Coronary artery (tissue), 2 donors: ENCODE measurements at regions not wholly inside any gene's neighbourhood (a gene's known extent, or its start where the extent isn't known, plus 50 kb on each side); places are given as distances from the start of the nearest gene placed in this dataset.
"Not testable (repeated sequence)": the region's sequence is repeated elsewhere in the genome, so short reads cannot be mapped to it uniquely, and the experiment has no call there.

Source experiments
- DNase-seq: peaks from one replicate; pipeline ENCODE4 v3.0.0-alpha.2; 2017; ENCODE audit warnings: low spot score
- H3K27ac ChIP-seq, 2 donors: fragments of 200-600 bp; sonication (generic); one replicate each; pipeline ENCODE4 v1.5.1; 2016 to 2019
- H3K4me3 ChIP-seq: fragments of 200-600 bp; sonication (generic); 2 replicates; pipeline ENCODE4 v1.5.1; 2016; ENCODE audit warnings: mild to moderate bottlenecking, moderate library complexity
- TF ChIP-seq, protein P1 (sequence below): fragments of 200-600 bp; sonication (generic); IDR thresholded peaks from one replicate; pipeline ENCODE4 v1.5.1; 2019; ENCODE audit warnings: antibody characterized with exemption

DNA sequence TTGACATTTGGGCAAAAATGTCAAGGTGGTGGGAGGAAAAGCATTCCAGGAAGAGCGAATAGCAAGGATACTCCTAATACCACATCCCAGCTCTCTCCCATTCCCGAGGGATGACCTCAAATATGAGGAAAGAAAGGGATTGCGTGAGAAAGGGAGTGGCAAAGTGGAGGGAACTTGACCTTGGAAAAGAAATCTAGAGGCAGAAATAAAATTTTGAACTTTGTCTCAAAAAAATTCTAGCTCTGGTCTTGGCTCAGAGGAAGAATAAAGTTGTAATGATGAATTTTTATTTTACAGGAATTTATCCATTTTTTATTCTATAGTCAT is 127.8 kb downstream of the TBX19 start:
- Histone ChIP-seq H3K27ac (no peak overlapping the region), H3K4me3 (no peak overlapping the region)
- TF ChIP-seq, protein P1, sequence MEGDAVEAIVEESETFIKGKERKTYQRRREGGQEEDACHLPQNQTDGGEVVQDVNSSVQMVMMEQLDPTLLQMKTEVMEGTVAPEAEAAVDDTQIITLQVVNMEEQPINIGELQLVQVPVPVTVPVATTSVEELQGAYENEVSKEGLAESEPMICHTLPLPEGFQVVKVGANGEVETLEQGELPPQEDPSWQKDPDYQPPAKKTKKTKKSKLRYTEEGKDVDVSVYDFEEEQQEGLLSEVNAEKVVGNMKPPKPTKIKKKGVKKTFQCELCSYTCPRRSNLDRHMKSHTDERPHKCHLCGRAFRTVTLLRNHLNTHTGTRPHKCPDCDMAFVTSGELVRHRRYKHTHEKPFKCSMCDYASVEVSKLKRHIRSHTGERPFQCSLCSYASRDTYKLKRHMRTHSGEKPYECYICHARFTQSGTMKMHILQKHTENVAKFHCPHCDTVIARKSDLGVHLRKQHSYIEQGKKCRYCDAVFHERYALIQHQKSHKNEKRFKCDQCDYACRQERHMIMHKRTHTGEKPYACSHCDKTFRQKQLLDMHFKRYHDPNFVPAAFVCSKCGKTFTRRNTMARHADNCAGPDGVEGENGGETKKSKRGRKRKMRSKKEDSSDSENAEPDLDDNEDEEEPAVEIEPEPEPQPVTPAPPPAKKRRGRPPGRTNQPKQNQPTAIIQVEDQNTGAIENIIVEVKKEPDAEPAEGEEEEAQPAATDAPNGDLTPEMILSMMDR: no peak
- DNase-seq: no peak

DNA sequence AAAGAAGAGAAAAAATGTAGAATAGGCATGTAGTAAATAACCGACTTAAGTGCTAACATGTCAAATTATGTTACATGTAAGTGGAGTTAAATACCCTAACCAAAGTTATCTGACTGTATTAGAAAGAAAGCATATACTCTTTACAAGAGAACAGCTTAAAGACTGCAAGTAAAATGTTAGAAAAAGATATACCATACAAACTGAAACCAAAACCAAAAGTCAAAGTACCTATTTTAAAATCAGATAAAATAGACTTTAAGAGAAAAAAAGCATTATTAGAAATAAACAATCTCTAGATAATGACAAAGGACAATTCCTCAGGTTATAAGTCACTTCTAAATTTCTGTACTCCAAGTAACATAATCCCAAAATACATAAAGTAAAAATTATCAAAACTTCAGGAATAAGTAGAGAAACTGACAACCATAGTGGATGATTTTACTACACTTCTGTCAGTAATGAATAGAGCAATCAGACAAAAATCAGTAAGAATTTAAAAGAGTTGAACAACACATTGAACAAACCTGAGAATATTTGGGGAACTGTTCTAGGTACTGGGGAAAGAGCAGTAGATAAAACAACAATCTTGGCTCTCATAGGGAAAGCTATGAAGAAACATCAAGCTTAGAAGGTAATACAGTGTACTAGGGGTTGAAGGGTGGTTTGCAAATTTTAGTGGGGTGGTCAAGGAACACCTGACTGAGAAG is 127.3 kb downstream of the TBX19 start:
- no peak overlapping the region for H3K27ac ChIP-seq
- TF ChIP-seq, protein P1: no peak
- no peak overlapping the region for H3K4me3 ChIP-seq
- no peak for DNase-seq

DNA sequence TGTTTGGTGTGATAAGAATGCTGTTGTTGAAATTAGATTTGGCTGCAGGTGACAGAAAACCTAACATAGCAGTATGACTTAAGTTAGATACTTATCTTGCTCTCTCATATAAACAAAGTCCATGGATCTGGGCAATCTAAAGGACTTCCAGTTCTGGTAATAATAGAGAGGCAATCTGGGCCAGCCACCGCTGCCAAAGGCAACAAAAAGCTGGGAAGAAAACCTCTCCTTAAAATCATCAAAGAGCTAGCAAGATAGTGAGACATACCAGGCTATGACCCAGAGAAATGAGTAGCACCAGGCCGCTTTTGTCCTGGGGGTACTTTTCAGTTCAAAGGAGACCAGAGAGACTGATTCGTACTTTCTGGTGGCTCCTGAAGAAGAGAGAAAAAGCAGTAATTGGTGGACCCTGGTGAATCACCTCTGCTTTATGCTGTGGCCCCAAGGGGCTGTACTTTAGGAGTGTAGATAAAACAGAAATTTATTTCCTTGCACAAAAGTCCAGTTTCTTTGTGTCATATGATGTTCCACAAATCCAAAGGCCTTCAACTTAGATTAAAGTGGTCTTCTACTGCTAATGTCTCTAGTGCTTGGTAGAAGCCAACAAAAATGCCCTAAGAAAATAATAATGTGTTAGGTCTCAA is 125.4 kb downstream of the TBX19 start:
- Histone ChIP-seq H3K4me3 (no peak overlapping the region), H3K27ac (no peak overlapping the region)
- DNase-seq: no peak
- TF ChIP-seq, protein P1: no peak

- Histone ChIP-seq H3K4me3 (no peak overlapping the region), H3K27ac (no peak overlapping the region)
- no peak for DNase-seq
- TF ChIP-seq, protein P1: no peak
Measured at GRCh38 chr1:168403140-168403539, 122.5 kb downstream of the TBX19 start.

DNA sequence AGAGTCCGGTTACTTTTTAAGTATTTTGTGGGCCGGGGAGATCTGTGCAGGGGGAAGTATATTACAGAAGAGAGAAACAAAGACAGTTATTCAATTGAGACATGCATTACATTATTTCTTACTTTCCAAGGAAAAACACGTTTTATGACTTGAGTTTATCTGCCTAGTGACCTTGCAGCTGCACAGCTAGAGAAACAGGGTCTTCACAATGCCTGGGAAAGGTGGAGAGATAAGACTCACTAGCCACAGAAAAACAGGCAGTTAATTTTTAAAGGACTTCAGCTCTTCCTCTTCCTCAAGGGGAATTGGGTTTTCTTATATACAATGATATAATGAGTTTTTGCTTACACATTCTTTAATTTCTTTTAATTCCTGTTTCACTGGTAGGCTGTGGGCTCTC is 121.8 kb downstream of the TBX19 start:
- H3K4me3 ChIP-seq, H3K27ac ChIP-seq, DNase-seq: not testable (repeated sequence)

DNA sequence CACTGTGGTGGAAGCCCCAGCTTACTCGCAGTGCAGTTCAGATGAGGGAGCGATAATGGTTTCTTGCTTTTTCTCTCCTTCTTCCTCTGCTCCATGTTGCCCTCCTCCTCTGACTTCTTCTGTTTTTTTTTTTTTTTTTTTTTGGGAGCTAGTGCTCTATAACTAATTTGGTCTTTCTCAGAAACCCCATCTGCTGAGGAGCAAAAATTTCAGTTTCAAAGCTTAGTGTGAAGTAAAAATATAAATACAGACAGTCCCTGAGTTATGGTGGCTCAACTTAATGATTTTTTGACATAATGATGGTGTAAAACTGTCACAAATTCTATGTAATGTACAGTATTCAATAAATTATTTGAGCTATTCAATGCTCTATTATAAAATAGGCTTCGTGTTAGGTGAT is 120.7 kb downstream of the TBX19 start:
- H3K4me3 ChIP-seq: no peak overlapping the region
- DNase-seq: no peak
- TF ChIP-seq, protein P1: no peak
- H3K27ac ChIP-seq: no peak overlapping the region

GRCh38 chr1:168400139-168400538 is 119.5 kb downstream of the TBX19 start:
- no peak overlapping the region for H3K4me3 ChIP-seq
- H3K27ac ChIP-seq: no peak overlapping the region
- DNase-seq: no peak
- TF ChIP-seq, protein P1: no peak
